ENCODE measurements at regions not wholly inside any gene's neighbourhood (a gene's known extent, or its start where the extent isn't known, plus 50 kb on each side); places are given as distances from the start of the nearest gene placed in this dataset.

DNA sequence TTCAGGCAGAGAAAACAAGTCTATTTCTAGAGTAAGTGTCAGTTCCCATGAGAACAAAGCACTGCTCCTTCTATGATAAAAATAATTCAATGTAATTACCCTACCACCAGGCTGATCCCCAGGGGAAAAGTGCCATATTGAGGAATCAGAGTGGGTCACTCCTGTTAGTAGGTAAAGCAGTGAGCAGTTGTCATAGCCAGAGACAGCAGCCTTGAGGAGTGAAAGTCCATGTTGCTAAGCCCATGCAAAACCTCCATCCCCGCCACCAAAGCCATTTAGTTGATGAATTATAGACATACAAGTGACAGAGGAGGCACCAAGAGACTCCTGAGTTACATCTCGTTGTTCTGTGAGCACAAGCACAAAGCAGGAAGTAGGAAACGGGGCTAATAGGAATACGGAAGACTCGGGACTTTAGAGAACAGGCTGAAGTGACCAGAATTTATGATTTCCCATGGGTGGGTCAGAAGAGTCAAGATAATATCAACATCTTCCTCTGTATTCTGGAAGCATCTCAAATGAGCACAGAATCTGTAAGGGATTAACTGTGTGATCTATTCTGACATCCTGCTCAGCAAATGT lies 197.9 kb downstream of the MAFB start (continued):
- TF ChIP-seq, protein P1, sequence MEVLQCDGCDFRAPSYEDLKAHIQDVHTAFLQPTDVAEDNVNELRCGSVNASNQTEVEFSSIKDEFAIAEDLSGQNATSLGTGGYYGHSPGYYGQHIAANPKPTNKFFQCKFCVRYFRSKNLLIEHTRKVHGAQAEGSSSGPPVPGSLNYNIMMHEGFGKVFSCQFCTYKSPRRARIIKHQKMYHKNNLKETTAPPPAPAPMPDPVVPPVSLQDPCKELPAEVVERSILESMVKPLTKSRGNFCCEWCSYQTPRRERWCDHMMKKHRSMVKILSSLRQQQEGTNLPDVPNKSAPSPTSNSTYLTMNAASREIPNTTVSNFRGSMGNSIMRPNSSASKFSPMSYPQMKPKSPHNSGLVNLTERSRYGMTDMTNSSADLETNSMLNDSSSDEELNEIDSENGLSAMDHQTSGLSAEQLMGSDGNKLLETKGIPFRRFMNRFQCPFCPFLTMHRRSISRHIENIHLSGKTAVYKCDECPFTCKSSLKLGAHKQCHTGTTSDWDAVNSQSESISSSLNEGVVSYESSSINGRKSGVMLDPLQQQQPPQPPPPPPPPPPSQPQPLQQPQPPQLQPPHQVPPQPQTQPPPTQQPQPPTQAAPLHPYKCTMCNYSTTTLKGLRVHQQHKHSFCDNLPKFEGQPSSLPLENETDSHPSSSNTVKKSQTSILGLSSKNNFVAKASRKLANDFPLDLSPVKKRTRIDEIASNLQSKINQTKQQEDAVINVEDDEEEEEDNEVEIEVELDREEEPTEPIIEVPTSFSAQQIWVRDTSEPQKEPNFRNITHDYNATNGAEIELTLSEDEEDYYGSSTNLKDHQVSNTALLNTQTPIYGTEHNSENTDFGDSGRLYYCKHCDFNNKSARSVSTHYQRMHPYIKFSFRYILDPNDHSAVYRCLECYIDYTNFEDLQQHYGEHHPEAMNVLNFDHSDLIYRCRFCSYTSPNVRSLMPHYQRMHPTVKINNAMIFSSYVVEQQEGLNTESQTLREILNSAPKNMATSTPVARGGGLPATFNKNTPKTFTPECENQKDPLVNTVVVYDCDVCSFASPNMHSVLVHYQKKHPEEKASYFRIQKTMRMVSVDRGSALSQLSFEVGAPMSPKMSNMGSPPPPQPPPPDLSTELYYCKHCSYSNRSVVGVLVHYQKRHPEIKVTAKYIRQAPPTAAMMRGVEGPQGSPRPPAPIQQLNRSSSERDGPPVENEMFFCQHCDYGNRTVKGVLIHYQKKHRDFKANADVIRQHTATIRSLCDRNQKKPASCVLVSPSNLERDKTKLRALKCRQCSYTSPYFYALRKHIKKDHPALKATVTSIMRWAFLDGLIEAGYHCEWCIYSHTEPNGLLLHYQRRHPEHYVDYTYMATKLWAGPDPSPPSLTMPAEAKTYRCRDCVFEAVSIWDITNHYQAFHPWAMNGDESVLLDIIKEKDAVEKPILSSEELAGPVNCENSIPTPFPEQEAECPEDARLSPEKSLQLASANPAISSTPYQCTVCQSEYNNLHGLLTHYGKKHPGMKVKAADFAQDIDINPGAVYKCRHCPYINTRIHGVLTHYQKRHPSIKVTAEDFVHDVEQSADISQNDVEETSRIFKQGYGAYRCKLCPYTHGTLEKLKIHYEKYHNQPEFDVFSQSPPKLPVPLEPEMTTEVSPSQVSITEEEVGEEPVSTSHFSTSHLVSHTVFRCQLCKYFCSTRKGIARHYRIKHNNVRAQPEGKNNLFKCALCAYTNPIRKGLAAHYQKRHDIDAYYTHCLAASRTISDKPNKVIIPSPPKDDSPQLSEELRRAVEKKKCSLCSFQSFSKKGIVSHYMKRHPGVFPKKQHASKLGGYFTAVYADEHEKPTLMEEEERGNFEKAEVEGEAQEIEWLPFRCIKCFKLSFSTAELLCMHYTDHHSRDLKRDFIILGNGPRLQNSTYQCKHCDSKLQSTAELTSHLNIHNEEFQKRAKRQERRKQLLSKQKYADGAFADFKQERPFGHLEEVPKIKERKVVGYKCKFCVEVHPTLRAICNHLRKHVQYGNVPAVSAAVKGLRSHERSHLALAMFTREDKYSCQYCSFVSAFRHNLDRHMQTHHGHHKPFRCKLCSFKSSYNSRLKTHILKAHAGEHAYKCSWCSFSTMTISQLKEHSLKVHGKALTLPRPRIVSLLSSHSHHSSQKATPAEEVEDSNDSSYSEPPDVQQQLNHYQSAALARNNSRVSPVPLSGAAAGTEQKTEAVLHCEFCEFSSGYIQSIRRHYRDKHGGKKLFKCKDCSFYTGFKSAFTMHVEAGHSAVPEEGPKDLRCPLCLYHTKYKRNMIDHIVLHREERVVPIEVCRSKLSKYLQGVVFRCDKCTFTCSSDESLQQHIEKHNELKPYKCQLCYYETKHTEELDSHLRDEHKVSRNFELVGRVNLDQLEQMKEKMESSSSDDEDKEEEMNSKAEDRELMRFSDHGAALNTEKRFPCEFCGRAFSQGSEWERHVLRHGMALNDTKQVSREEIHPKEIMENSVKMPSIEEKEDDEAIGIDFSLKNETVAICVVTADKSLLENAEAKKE (CRISPR knock-in tag; IDR thresholded peaks at IDR 0.05) = no peak
- no peak for TF ChIP-seq JUNB (IDR thresholded peaks at IDR 0.05; ENCODE audit: unreplicated experiment)
- TF ChIP-seq, protein P2, sequence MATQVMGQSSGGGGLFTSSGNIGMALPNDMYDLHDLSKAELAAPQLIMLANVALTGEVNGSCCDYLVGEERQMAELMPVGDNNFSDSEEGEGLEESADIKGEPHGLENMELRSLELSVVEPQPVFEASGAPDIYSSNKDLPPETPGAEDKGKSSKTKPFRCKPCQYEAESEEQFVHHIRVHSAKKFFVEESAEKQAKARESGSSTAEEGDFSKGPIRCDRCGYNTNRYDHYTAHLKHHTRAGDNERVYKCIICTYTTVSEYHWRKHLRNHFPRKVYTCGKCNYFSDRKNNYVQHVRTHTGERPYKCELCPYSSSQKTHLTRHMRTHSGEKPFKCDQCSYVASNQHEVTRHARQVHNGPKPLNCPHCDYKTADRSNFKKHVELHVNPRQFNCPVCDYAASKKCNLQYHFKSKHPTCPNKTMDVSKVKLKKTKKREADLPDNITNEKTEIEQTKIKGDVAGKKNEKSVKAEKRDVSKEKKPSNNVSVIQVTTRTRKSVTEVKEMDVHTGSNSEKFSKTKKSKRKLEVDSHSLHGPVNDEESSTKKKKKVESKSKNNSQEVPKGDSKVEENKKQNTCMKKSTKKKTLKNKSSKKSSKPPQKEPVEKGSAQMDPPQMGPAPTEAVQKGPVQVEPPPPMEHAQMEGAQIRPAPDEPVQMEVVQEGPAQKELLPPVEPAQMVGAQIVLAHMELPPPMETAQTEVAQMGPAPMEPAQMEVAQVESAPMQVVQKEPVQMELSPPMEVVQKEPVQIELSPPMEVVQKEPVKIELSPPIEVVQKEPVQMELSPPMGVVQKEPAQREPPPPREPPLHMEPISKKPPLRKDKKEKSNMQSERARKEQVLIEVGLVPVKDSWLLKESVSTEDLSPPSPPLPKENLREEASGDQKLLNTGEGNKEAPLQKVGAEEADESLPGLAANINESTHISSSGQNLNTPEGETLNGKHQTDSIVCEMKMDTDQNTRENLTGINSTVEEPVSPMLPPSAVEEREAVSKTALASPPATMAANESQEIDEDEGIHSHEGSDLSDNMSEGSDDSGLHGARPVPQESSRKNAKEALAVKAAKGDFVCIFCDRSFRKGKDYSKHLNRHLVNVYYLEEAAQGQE (IDR thresholded peaks at IDR 0.05; ENCODE audit: unreplicated experiment) = no peak

DNA sequence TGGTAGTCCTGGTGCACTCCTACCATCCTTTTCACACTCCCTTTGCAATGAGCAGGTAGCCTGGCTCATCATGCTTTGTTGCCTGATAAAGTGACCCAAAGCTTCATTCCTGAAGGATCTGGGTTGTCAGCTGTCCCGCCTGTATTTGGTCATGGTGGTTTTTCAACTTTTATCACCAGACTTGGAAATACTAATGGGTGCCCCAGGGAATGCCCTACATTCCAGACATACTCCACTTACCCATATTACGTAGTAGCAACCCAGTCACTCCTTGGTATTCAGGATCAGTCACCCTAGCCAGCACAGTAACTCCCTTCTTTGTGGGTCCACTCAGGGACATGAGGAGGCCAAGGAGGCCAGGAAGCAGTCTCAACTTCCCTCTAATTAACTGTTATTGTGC lies 199.2 kb downstream of the MAFB start:
- no peak overlapping the region for H2AFZ ChIP-seq
- H3K9me3 Mint-ChIP-seq = no peaks in the 10 kb centered on the region
- peaks cover 17% of the 10 kb centered on the region for H3K9me2 ChIP-seq (ENCODE audit: insufficient read depth)
- no peaks in the 10 kb centered on the region for H4K20me1 ChIP-seq (replicated peaks; ENCODE audit: insufficient read depth)
- H3K27ac ChIP-seq (ENCODE audit: low read depth) = no peak overlapping the region
- no peaks in the 10 kb centered on the region for H3K4me1 ChIP-seq (ENCODE audit: insufficient read depth)
- no peaks in the 10 kb centered on the region for H3F3A ChIP-seq (replicated peaks; ENCODE audit: low read depth)
- H3K4me3 Mint-ChIP-seq = no peak overlapping the region
- DNase-seq (ENCODE audit: low spot score) = no peak
- H3K27me3 Mint-ChIP-seq (ENCODE audit: insufficient read depth, low read depth, poor library complexity) = peaks cover 3% of the 10 kb centered on the region
- H3K36me3 Mint-ChIP-seq (ENCODE audit: low read depth) = no peaks in the 10 kb centered on the region; the same call in 2 of the 3 replicates
- no peak for ATAC-seq
- H3K27me3 ChIP-seq (ENCODE audit: insufficient read depth) = no peaks in the 10 kb centered on the region
- H3K4me3 ChIP-seq = no peak overlapping the region
- H3K4me1 Mint-ChIP-seq = no peaks in the 10 kb centered on the region
- no peaks in the 10 kb centered on the region for H3K36me3 ChIP-seq (ENCODE audit: insufficient read depth)
- no peaks in the 10 kb centered on the region for H3K79me2 ChIP-seq (replicated peaks; ENCODE audit: insufficient read depth)
- H3K27ac Mint-ChIP-seq = no peak overlapping the region
- no peak overlapping the region for H3K4me2 ChIP-seq
- TF ChIP-seq, protein P1 (CRISPR knock-in tag; IDR thresholded peaks at IDR 0.05) = no peak
- TF ChIP-seq POLR2AphosphoS5 (IDR thresholded peaks at IDR 0.05; ENCODE audit: low read depth) (no peak), ZNF331 (CRISPR knock-in tag; IDR thresholded peaks at IDR 0.05; ENCODE audit: low read depth) (no peak), NANOG (IDR thresholded peaks at IDR 0.05; ENCODE audit: borderline replicate concordance) (no peak)
